IMR-90 (cell line): ENCODE measurements at regions not wholly inside any gene's neighbourhood (a gene's known extent, or its start where the extent isn't known, plus 50 kb on each side); places are given as distances from the start of the nearest gene placed in this dataset.
A peak's percentile ranks its signal among the peaks of the same experiment; 100 is the strongest.

ENCODE experiments used
- ATAC-seq: fragments of 200-7000 bp; cut with Tn5 transposase; 2 replicates; pipeline ENCODE4 v1.9.1; 2020; ENCODE audit warnings: low read depth, mild to moderate bottlenecking, moderate library complexity
- BruUV-seq: library from RNA; stranded (reverse); fragments of 400-500 nt; replicated peaks from 2 replicates; lab custom pipeline; 2021; lab: Mats Ljungman, UMichigan
- CTCF ChIA-PET: fragments of 300-600 bp; formaldehyde crosslinking; extraction: SDS; loops from one replicate; lab custom pipeline; 2021; ENCODE audit warnings: antibody characterized with exemption; lab: Yijun Ruan, JAX
- POLR2A ChIA-PET: fragments of 300-600 bp; sonication (Branson Sonifier 250); formaldehyde crosslinking; loops from one replicate; lab custom pipeline; 2022; ENCODE audit warnings: antibody characterized with exemption; ENCODE audit not compliant: unreplicated experiment; lab: Charles Lee
- DNase-seq: peaks from one replicate; pipeline ENCODE4 v3.0.0; 2013
- H2AFZ ChIP-seq: replicated peaks from 2 replicates; pipeline ENCODE3; 2013; ENCODE audit warnings: low read length, mild to moderate bottlenecking; ENCODE audit not compliant: poor library complexity
- H2AK5ac ChIP-seq: 2 replicates; pipeline ENCODE4 v1.6.1; 2013; ENCODE audit warnings: low read depth, low read length, inconsistent platforms
- H2AK9ac ChIP-seq: replicated peaks from 2 replicates; pipeline ENCODE3; 2013; ENCODE audit warnings: mild to moderate bottlenecking, low read depth, low read length, moderate library complexity; ENCODE audit not compliant: poor library complexity
- H2BK120ac ChIP-seq: 2 replicates; pipeline ENCODE4 v1.6.1; 2013; ENCODE audit warnings: low read depth, low read length, inconsistent platforms
- H2BK15ac ChIP-seq: 3 replicates; pipeline ENCODE4 v1.6.1; 2013; ENCODE audit warnings: low read depth, low read length, inconsistent platforms
- H2BK20ac ChIP-seq: 2 replicates; pipeline ENCODE4 v1.6.1; 2013; ENCODE audit warnings: low read depth, mild to moderate bottlenecking, inconsistent platforms, low read length, moderate library complexity
- H2BK5ac ChIP-seq: 2 replicates; pipeline ENCODE4 v1.6.1; 2013; ENCODE audit warnings: mild to moderate bottlenecking, low read depth, low read length, inconsistent platforms; ENCODE audit not compliant: poor library complexity, severe bottlenecking
- H3K14ac ChIP-seq: replicated peaks from 2 replicates; pipeline ENCODE4 v1.6.1; 2013; ENCODE audit warnings: low read depth, low read length, inconsistent platforms
- H3K18ac ChIP-seq: 2 replicates; pipeline ENCODE4 v1.6.1; 2013; ENCODE audit warnings: low read depth, low read length, control low read depth
- H3K23ac ChIP-seq: 2 replicates; pipeline ENCODE4 v1.6.1; 2013; ENCODE audit warnings: low read depth, low read length, inconsistent platforms
- H3K27ac ChIP-seq: 2 replicates; pipeline ENCODE4 v1.5.1; 2013; ENCODE audit warnings: mild to moderate bottlenecking, control low read depth, low read length; ENCODE audit not compliant: insufficient read depth
- H3K27me3 ChIP-seq: 2 replicates; pipeline ENCODE4 v1.6.1; 2013; ENCODE audit warnings: low read length; ENCODE audit not compliant: control insufficient read depth, insufficient read depth
- H3K36me3 ChIP-seq: 2 replicates; pipeline ENCODE4 v1.6.1; 2013; ENCODE audit warnings: low read length, mixed read lengths; ENCODE audit not compliant: control insufficient read depth, insufficient read depth
- H3K4ac ChIP-seq: 2 replicates; pipeline ENCODE4 v1.6.1; 2013; ENCODE audit warnings: low read depth, low read length, inconsistent platforms
- H3K4me1 ChIP-seq: 2 replicates; pipeline ENCODE4 v1.6.1; 2013; ENCODE audit warnings: low read length, mixed read lengths; ENCODE audit not compliant: control insufficient read depth, insufficient read depth
- H3K4me2 ChIP-seq: 2 replicates; pipeline ENCODE4 v1.6.1; 2013; ENCODE audit warnings: low read depth, mild to moderate bottlenecking, control low read depth, low read length, moderate library complexity
- H3K4me3 ChIP-seq: 2 replicates; pipeline ENCODE4 v1.5.1; 2013; ENCODE audit warnings: low read depth, mild to moderate bottlenecking, control low read depth, low read length, moderate library complexity; ENCODE audit not compliant: insufficient read depth
- H3K56ac ChIP-seq: 2 replicates; pipeline ENCODE4 v1.6.1; 2013; ENCODE audit warnings: low read length, inconsistent platforms; ENCODE audit not compliant: insufficient read depth; ENCODE audit errors: extremely low read depth
- H3K79me1 ChIP-seq, 2 experiments: 2 replicates each; pipeline ENCODE4 v1.6.1; 2013; ENCODE audit warnings: low read length in 2 of 2, inconsistent platforms in 1 of 2, low read depth in 1 of 2
- H3K9ac ChIP-seq: 2 replicates; pipeline ENCODE4 v1.6.1; 2013; ENCODE audit warnings: low read depth, low read length, control low read depth
- H3K9me1 ChIP-seq: 2 replicates; pipeline ENCODE4 v1.6.1; 2013; ENCODE audit warnings: low read length, inconsistent platforms; ENCODE audit not compliant: insufficient read depth
- H3K9me3 ChIP-seq: 2 replicates; pipeline ENCODE4 v1.6.1; 2013; ENCODE audit warnings: low read length; ENCODE audit not compliant: control insufficient read depth, insufficient read depth
- H4K20me1 ChIP-seq: 2 replicates; pipeline ENCODE4 v1.6.1; 2013; ENCODE audit warnings: low read length, inconsistent platforms; ENCODE audit not compliant: insufficient read depth
- H4K5ac ChIP-seq: 2 replicates; pipeline ENCODE4 v1.6.1; 2013; ENCODE audit warnings: mild to moderate bottlenecking, low read depth, low read length, control low read depth
- H4K8ac ChIP-seq, 2 experiments: 2 replicates each; pipeline ENCODE4 v1.6.1; 2013; ENCODE audit warnings: low read depth in 2 of 2, low read length in 2 of 2, control low read depth in 1 of 2, inconsistent platforms in 1 of 2
- H4K91ac ChIP-seq: 2 replicates; pipeline ENCODE4 v1.6.1; 2013; ENCODE audit warnings: low read depth, low read length, inconsistent platforms; ENCODE audit not compliant: insufficient read depth
- BHLHE40 ChIP-seq: fragments of 150-350 bp; IDR thresholded peaks from 2 replicates; pipeline ENCODE4 v1.6.1; 2016; ENCODE audit warnings: mild to moderate bottlenecking, low read depth, low read length
- CEBPB ChIP-seq: IDR thresholded peaks from 2 replicates; pipeline ENCODE4 v1.6.1; 2012; ENCODE audit warnings: low read depth, low read length, improper control_type of control experiment
- MAFK ChIP-seq: IDR thresholded peaks from 2 replicates; pipeline ENCODE4 v1.6.1; 2012; ENCODE audit warnings: low read depth, low read length, improper control_type of control experiment
- MAZ ChIP-seq: IDR thresholded peaks from 2 replicates; pipeline ENCODE4 v1.6.1; 2012; ENCODE audit warnings: low read depth, mild to moderate bottlenecking, low read length, improper control_type of control experiment, moderate library complexity, borderline replicate concordance
- MXI1 ChIP-seq: IDR thresholded peaks from 2 replicates; pipeline ENCODE4 v1.6.1; 2012; ENCODE audit warnings: low read depth, mild to moderate bottlenecking, low read length, moderate library complexity, borderline replicate concordance
- RAD21 ChIP-seq: IDR thresholded peaks from 2 replicates; pipeline ENCODE4 v1.6.1; 2012; ENCODE audit warnings: low read length, improper control_type of control experiment
- SMC3 ChIP-seq: fragments of 150-350 bp; IDR thresholded peaks from 2 replicates; pipeline ENCODE4 v1.6.1; 2016; ENCODE audit warnings: low read depth, mild to moderate bottlenecking, antibody characterized with exemption, low read length, moderate library complexity
- WGBS, 2 experiments: methylation state at CpG; one replicate each; pipeline versions ENCODE4 v1.1.5 to v1.1.7; 2013; ENCODE audit warnings: missing lambda C conversion rate in 2 of 2; ENCODE audit not compliant: insufficient read length in 1 of 2; ENCODE audit errors: extremely low coverage in 2 of 2; 5-methylcytosine and 5-hydroxymethylcytosine counted together
- dilution Hi-C: fragments of 300-500 bp; cut with HindIII; formaldehyde crosslinking; loops from one replicate; pipeline ENCODE4 v1.14.3; 2018; ENCODE audit warnings: low sequenced_read_pairs; ENCODE audit not compliant: unreplicated experiment
- in situ Hi-C: fragments of 300-500 bp; cut with MboI; formaldehyde crosslinking; loops from 3 replicates; pipeline ENCODE4 v1.14.3; 2019; ENCODE audit warnings: low sequenced_read_pairs, inconsistent platforms, mixed read lengths
- intact Hi-C: fragments of 100-400 bp; cut with micrococcal nuclease; formaldehyde crosslinking; loops from 2 replicates; pipeline ENCODE4 v1.10.0; 2022
- TF ChIP-seq, protein P1 (sequence below): fragments of 150-350 bp; IDR thresholded peaks from 2 replicates; pipeline ENCODE4 v1.6.1; 2017; ENCODE audit warnings: mild to moderate bottlenecking, antibody characterized with exemption, low read length, low read depth
- TF ChIP-seq, protein P2 (sequence below): conservative IDR thresholded peaks from 2 replicates; pipeline ENCODE4 v1.5.1; 2012; ENCODE audit warnings: mild to moderate bottlenecking, low read depth, low read length, improper control_type of control experiment
- TF ChIP-seq, protein P3 (sequence below): fragments of 150-350 bp; IDR thresholded peaks from 2 replicates; pipeline ENCODE4 v1.6.1; 2016; ENCODE audit warnings: low read depth, mild to moderate bottlenecking, low read length, moderate library complexity, borderline replicate concordance

DNA sequence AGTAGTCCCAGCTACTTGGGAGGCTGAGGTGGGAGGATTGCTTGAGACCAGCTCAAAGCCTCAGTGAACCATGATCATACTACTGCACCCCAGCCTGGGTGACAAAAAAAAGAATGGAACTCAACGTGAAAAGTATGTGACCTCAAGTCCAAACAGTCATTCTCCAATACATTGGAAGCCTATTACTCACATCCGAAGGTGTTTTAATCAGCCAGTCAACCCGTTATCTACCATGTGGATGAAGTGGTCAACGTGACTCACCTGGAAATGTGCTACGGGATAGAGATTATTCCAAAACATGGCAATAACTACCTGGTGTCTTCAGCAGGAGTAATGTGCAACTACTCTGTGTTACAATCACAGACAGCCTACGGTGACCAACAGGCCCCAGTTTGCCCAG, 85.8 kb upstream of the TOP1 start:
- CTCF ChIA-PET, result no interaction called here
- intact Hi-C loops (no loop called here), in situ Hi-C loops (loop anchor here (10.0 kb wide), 1 partner anchor 198 kb away; no protein-coding TSS in a partner anchor)

More for the DNA sequence above, 85.8 kb upstream of the TOP1 start:
- H4K5ac ChIP-seq, result no peak overlapping the region
- no peak overlapping the region for H3K9ac ChIP-seq
- no peak overlapping the region for H2BK120ac ChIP-seq
- no peak overlapping the region for H3K23ac ChIP-seq
- ATAC-seq (no peak), DNase-seq (no peak)
- H3K56ac ChIP-seq, result no peak overlapping the region
- H3K36me3 ChIP-seq, result no peaks in the 10 kb centered on the region
- no peak overlapping the region for H2BK20ac ChIP-seq
- no peak overlapping the region for H3K4ac ChIP-seq
- no peak overlapping the region for H3K27ac ChIP-seq
- no peak overlapping the region for H3K4me3 ChIP-seq
- H4K91ac ChIP-seq, result no peak overlapping the region
- dilution Hi-C loops, result no loop called here
- BruUV-seq, result no TSS peak
- no peaks in the 10 kb centered on the region; the same call in 1 of the 2 replicates for H4K20me1 ChIP-seq
- H3K27me3 ChIP-seq, result no peaks in the 10 kb centered on the region
- no peak overlapping the region for H2AK9ac ChIP-seq
- WGBS, 2 experiments, result 57% methylated on average over 1 of the region's 6 CpGs; no CpG with 5 or more reads in 1 of the 2 experiments
- peak overlapping the region; percentile 16 for H2AFZ ChIP-seq
- no peak overlapping the region for H2BK15ac ChIP-seq
- POLR2A ChIA-PET, result no interaction called here
- H3K9me3 ChIP-seq, result no peaks in the 10 kb centered on the region
- TF ChIP-seq, protein P1, sequence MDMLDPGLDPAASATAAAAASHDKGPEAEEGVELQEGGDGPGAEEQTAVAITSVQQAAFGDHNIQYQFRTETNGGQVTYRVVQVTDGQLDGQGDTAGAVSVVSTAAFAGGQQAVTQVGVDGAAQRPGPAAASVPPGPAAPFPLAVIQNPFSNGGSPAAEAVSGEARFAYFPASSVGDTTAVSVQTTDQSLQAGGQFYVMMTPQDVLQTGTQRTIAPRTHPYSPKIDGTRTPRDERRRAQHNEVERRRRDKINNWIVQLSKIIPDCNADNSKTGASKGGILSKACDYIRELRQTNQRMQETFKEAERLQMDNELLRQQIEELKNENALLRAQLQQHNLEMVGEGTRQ, result no peak
- TF ChIP-seq, protein P2, sequence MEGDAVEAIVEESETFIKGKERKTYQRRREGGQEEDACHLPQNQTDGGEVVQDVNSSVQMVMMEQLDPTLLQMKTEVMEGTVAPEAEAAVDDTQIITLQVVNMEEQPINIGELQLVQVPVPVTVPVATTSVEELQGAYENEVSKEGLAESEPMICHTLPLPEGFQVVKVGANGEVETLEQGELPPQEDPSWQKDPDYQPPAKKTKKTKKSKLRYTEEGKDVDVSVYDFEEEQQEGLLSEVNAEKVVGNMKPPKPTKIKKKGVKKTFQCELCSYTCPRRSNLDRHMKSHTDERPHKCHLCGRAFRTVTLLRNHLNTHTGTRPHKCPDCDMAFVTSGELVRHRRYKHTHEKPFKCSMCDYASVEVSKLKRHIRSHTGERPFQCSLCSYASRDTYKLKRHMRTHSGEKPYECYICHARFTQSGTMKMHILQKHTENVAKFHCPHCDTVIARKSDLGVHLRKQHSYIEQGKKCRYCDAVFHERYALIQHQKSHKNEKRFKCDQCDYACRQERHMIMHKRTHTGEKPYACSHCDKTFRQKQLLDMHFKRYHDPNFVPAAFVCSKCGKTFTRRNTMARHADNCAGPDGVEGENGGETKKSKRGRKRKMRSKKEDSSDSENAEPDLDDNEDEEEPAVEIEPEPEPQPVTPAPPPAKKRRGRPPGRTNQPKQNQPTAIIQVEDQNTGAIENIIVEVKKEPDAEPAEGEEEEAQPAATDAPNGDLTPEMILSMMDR, result no peak
- TF ChIP-seq RAD21 (no peak), BHLHE40 (no peak), MAFK (no peak), SMC3 (no peak), CEBPB (no peak), MXI1 (no peak), MAZ (no peak)
- TF ChIP-seq, protein P3, sequence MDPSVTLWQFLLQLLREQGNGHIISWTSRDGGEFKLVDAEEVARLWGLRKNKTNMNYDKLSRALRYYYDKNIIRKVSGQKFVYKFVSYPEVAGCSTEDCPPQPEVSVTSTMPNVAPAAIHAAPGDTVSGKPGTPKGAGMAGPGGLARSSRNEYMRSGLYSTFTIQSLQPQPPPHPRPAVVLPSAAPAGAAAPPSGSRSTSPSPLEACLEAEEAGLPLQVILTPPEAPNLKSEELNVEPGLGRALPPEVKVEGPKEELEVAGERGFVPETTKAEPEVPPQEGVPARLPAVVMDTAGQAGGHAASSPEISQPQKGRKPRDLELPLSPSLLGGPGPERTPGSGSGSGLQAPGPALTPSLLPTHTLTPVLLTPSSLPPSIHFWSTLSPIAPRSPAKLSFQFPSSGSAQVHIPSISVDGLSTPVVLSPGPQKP, result no peak
- no peak overlapping the region for H4K8ac ChIP-seq
- H3K79me1 ChIP-seq, result no peaks in the 10 kb centered on the region; a peak in 1 of 4 replicates
- no peak overlapping the region for H3K4me2 ChIP-seq
- H3K14ac ChIP-seq, result no peak overlapping the region
- H3K18ac ChIP-seq, result no peak overlapping the region
- H3K4me1 ChIP-seq, result peaks cover 1% of the 10 kb centered on the region; the same call in 1 of the 2 replicates
- peaks cover 4% of the 10 kb centered on the region; the same call in 1 of the 2 replicates for H3K9me1 ChIP-seq
- no peak overlapping the region for H2AK5ac ChIP-seq
- no peak overlapping the region for H2BK5ac ChIP-seq
